ENCODE measurements at regions not wholly inside any gene's neighbourhood (a gene's known extent, or its start where the extent isn't known, plus 50 kb on each side); places are given as distances from the start of the nearest gene placed in this dataset.

DNA sequence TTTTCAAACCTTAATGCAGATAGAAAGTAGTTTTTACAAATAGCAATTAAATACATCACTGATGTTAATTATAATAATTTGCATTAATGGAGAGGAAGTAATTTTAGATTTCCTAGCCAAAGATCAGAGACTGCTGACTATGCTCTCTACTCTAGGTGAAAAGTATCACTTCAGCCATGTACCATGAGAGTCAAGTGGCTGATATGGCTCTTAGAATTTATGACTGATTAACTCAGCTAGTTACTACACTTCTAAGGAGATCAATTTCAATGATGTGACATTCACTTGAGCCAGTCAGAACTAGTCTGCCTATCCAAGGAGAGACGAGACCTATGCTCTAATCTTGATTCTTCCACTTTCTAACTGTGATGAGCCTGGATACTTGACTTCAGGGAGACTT lies 405.7 kb upstream of the RORA start (continued):
- TF ChIP-seq ESRRA (IDR thresholded peaks at IDR 0.05; ENCODE audit: low read length), result no peak
- TF ChIP-seq, protein P1, sequence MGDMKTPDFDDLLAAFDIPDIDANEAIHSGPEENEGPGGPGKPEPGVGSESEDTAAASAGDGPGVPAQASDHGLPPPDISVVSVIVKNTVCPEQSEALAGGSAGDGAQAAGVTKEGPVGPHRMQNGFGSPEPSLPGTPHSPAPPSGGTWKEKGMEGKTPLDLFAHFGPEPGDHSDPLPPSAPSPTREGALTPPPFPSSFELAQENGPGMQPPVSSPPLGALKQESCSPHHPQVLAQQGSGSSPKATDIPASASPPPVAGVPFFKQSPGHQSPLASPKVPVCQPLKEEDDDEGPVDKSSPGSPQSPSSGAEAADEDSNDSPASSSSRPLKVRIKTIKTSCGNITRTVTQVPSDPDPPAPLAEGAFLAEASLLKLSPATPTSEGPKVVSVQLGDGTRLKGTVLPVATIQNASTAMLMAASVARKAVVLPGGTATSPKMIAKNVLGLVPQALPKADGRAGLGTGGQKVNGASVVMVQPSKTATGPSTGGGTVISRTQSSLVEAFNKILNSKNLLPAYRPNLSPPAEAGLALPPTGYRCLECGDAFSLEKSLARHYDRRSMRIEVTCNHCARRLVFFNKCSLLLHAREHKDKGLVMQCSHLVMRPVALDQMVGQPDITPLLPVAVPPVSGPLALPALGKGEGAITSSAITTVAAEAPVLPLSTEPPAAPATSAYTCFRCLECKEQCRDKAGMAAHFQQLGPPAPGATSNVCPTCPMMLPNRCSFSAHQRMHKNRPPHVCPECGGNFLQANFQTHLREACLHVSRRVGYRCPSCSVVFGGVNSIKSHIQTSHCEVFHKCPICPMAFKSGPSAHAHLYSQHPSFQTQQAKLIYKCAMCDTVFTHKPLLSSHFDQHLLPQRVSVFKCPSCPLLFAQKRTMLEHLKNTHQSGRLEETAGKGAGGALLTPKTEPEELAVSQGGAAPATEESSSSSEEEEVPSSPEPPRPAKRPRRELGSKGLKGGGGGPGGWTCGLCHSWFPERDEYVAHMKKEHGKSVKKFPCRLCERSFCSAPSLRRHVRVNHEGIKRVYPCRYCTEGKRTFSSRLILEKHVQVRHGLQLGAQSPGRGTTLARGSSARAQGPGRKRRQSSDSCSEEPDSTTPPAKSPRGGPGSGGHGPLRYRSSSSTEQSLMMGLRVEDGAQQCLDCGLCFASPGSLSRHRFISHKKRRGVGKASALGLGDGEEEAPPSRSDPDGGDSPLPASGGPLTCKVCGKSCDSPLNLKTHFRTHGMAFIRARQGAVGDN (IDR thresholded peaks at IDR 0.05), result no peak

DNA sequence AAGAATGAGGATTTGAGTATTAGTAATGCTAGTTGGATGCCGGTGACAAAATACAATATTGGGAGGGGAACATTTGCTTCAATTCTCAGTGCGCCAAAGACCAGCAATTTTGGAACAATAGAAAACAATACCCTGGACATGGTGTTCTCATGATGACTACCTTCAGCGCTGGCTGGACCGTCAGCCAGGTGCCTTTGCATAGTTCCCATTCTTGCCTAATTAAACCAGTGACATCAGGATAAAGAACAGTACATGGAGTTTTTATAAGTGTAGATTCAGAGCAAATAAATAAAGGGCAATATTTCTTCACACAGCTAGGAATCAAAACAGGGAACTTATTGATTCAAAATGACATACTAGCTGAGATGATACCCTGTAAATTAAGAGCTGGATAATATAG lies 404.8 kb upstream of the RORA start:
- H3K36me3 ChIP-seq (ENCODE audit: control insufficient read depth in 2 of 2, insufficient read depth in 2 of 2, low read length in 1 of 2), result no peaks in the 10 kb centered on the region
- no peaks in the 10 kb centered on the region for H3K9me3 ChIP-seq (replicated peaks; ENCODE audit: control insufficient read depth, insufficient read depth, low read length)
- ATAC-seq (no peak), FAIRE-seq (no peak), DNase-seq (ENCODE audit: low read depth, low spot score) (no peak)
- H3K27ac ChIP-seq (ENCODE audit: control insufficient read depth, insufficient read depth), result no peak overlapping the region
- H3K79me2 ChIP-seq (ENCODE audit: control insufficient read depth, insufficient read depth, low read length), result no peaks in the 10 kb centered on the region
- BruUV-seq (replicated peaks), result no TSS peak
- no peaks in the 10 kb centered on the region for H3K4me1 ChIP-seq (ENCODE audit: control insufficient read depth, insufficient read depth, low read length)
- ChIA-PET POLR2A (no interaction called here), SMC1A (ENCODE audit: uncharacterized antibody, unreplicated experiment) (no interaction called here), RAD21 (ENCODE audit: unreplicated experiment) (no interaction called here), CTCF (interaction anchor here (1.4 to 1.5 kb wide), 2 partner anchors 12 to 200 kb away, joined by 4 to 5 read pairs; no protein-coding TSS in a partner anchor)
- H3K4me3 ChIP-seq, result no peak overlapping the region
- WGBS (ENCODE audit: insufficient coverage, insufficient replicate concordance, low lambda C conversion rate, missing lambda C conversion rate), result 39% methylated on average over 4 of the region's 4 CpGs
- in situ Hi-C loops (cut with MboI), result no loop called here
- no peak overlapping the region for H3K4me2 ChIP-seq (ENCODE audit: control insufficient read depth, insufficient read depth)
- H3K9ac ChIP-seq (ENCODE audit: control insufficient read depth, insufficient read depth, low read length), result no peak overlapping the region
- no peaks in the 10 kb centered on the region for H3K27me3 ChIP-seq (replicated peaks in 1 of 2; ENCODE audit: control insufficient read depth in 2 of 2, insufficient read depth in 2 of 2, low read length in 1 of 2)
- intact Hi-C loops (cut with micrococcal nuclease; ENCODE audit: unreplicated experiment), result no loop called here
- H4K20me1 ChIP-seq (ENCODE audit: control insufficient read depth, insufficient read depth), result no peaks in the 10 kb centered on the region
- no peak overlapping the region for H2AFZ ChIP-seq (ENCODE audit: control insufficient read depth, low read depth, low read length)
- TF ChIP-seq PAX5 (IDR thresholded peaks at IDR 0.05; ENCODE audit: borderline replicate concordance, low read depth, low read length), result no peak
- no peak for TF ChIP-seq JUND (IDR thresholded peaks at IDR 0.05; ENCODE audit: low read depth, low read length)
- no peak for TF ChIP-seq DPF2 (IDR thresholded peaks at IDR 0.05)
- TF ChIP-seq RB1 (IDR thresholded peaks at IDR 0.05; ENCODE audit: borderline replicate concordance), result no peak
- TF ChIP-seq, protein P2, sequence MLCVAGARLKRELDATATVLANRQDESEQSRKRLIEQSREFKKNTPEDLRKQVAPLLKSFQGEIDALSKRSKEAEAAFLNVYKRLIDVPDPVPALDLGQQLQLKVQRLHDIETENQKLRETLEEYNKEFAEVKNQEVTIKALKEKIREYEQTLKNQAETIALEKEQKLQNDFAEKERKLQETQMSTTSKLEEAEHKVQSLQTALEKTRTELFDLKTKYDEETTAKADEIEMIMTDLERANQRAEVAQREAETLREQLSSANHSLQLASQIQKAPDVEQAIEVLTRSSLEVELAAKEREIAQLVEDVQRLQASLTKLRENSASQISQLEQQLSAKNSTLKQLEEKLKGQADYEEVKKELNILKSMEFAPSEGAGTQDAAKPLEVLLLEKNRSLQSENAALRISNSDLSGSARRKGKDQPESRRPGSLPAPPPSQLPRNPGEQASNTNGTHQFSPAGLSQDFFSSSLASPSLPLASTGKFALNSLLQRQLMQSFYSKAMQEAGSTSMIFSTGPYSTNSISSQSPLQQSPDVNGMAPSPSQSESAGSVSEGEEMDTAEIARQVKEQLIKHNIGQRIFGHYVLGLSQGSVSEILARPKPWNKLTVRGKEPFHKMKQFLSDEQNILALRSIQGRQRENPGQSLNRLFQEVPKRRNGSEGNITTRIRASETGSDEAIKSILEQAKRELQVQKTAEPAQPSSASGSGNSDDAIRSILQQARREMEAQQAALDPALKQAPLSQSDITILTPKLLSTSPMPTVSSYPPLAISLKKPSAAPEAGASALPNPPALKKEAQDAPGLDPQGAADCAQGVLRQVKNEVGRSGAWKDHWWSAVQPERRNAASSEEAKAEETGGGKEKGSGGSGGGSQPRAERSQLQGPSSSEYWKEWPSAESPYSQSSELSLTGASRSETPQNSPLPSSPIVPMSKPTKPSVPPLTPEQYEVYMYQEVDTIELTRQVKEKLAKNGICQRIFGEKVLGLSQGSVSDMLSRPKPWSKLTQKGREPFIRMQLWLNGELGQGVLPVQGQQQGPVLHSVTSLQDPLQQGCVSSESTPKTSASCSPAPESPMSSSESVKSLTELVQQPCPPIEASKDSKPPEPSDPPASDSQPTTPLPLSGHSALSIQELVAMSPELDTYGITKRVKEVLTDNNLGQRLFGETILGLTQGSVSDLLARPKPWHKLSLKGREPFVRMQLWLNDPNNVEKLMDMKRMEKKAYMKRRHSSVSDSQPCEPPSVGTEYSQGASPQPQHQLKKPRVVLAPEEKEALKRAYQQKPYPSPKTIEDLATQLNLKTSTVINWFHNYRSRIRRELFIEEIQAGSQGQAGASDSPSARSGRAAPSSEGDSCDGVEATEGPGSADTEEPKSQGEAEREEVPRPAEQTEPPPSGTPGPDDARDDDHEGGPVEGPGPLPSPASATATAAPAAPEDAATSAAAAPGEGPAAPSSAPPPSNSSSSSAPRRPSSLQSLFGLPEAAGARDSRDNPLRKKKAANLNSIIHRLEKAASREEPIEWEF (IDR thresholded peaks at IDR 0.05; ENCODE audit: insufficient replicate concordance, low read depth, low read length), result no peak
- no peak for TF ChIP-seq NR2F1 (conservative IDR thresholded peaks at IDR 0.05)
- TF ChIP-seq, protein P3, sequence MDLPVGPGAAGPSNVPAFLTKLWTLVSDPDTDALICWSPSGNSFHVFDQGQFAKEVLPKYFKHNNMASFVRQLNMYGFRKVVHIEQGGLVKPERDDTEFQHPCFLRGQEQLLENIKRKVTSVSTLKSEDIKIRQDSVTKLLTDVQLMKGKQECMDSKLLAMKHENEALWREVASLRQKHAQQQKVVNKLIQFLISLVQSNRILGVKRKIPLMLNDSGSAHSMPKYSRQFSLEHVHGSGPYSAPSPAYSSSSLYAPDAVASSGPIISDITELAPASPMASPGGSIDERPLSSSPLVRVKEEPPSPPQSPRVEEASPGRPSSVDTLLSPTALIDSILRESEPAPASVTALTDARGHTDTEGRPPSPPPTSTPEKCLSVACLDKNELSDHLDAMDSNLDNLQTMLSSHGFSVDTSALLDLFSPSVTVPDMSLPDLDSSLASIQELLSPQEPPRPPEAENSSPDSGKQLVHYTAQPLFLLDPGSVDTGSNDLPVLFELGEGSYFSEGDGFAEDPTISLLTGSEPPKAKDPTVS (IDR thresholded peaks at IDR 0.05; ENCODE audit: low read depth, low read length), result no peak
- no peak for TF ChIP-seq ZNF207 (IDR thresholded peaks at IDR 0.05; ENCODE audit: borderline replicate concordance)
- TF ChIP-seq RELA (IDR thresholded peaks at IDR 0.05; ENCODE audit: borderline replicate concordance, partially characterized antibody), result no peak
- no peak for TF ChIP-seq CBFB (IDR thresholded peaks at IDR 0.05; ENCODE audit: low read depth)
- no peak for TF ChIP-seq RBBP5 (conservative IDR thresholded peaks at IDR 0.05)
- TF ChIP-seq ZNF24 (IDR thresholded peaks at IDR 0.05), result no peak
- no peak for TF ChIP-seq ZNF217 (IDR thresholded peaks at IDR 0.05)
